Stimulated activated CD4-positive, alpha-beta T cell treated with anti-CD3 and anti-CD28 coated beads, Interleukin-15, amount 100 ng/mL, for 1 hour (primary cell): ENCODE measurements at regions not wholly inside any gene's neighbourhood (a gene's known extent, or its start where the extent isn't known, plus 50 kb on each side); places are given as distances from the start of the nearest gene placed in this dataset.

Experiments used
- DNase-seq, 2 donors: peaks; one replicate each; pipeline ENCODE4 v3.0.0-alpha.2; 2020; ENCODE audit warnings: low read depth in 1 of 2, low spot score in 1 of 2

GRCh38 chr15:95536638-95537037 lies 793.9 kb upstream of the NR2F2 start:
- no peak for DNase-seq

GRCh38 chr15:95538693-95539092 lies 791.8 kb upstream of the NR2F2 start:
- DNase-seq = no peak

- DNase-seq = no peak
Measured at GRCh38 chr15:95541301-95541700, 789.2 kb upstream of the NR2F2 start.

- no peak for DNase-seq
Measured at GRCh38 chr15:95549168-95549738, 781.2 kb upstream of the NR2F2 start.

- DNase-seq = no peak
Measured at GRCh38 chr15:95550702-95551101, 779.8 kb upstream of the NR2F2 start.

- no peak for DNase-seq
Measured at GRCh38 chr15:95556225-95556624, 774.3 kb upstream of the NR2F2 start.

- no peak for DNase-seq
Measured at GRCh38 chr15:95556866-95557225, 773.7 kb upstream of the NR2F2 start.

- no peak for DNase-seq
Measured at GRCh38 chr15:95557226-95558046, 773.1 kb upstream of the NR2F2 start.

GRCh38 chr15:95558131-95558530 lies 772.4 kb upstream of the NR2F2 start:
- no peak for DNase-seq

GRCh38 chr15:95558916-95559315 lies 771.6 kb upstream of the NR2F2 start:
- no peak for DNase-seq

- no peak for DNase-seq
Measured at GRCh38 chr15:95559875-95560394, 770.6 kb upstream of the NR2F2 start.

- DNase-seq = no peak
Measured at GRCh38 chr15:95561463-95561862, 769.0 kb upstream of the NR2F2 start.

GRCh38 chr15:95563634-95564033 lies 766.9 kb upstream of the NR2F2 start:
- DNase-seq = no peak

- no peak for DNase-seq
Measured at GRCh38 chr15:95565016-95565600, 765.4 kb upstream of the NR2F2 start.

- no peak for DNase-seq
Measured at GRCh38 chr15:95565690-95566089, 764.8 kb upstream of the NR2F2 start.

- no peak for DNase-seq
Measured at GRCh38 chr15:95567686-95568085, 762.8 kb upstream of the NR2F2 start.

- DNase-seq = no peak
Measured at GRCh38 chr15:95574053-95574452, 756.4 kb upstream of the NR2F2 start.

- DNase-seq = no peak
Measured at GRCh38 chr15:95577927-95578326, 752.6 kb upstream of the NR2F2 start.

GRCh38 chr15:95580121-95580520 lies 750.4 kb upstream of the NR2F2 start:
- DNase-seq = no peak

GRCh38 chr15:95581595-95581994 lies 748.9 kb upstream of the NR2F2 start:
- no peak for DNase-seq

GRCh38 chr15:95584088-95584487 lies 746.4 kb upstream of the NR2F2 start:
- DNase-seq = no peak

GRCh38 chr15:95588056-95588455 lies 742.4 kb upstream of the NR2F2 start:
- DNase-seq = no peak
